B cell (primary cell): ENCODE measurements at regions not wholly inside any gene's neighbourhood (a gene's known extent, or its start where the extent isn't known, plus 50 kb on each side); places are given as distances from the start of the nearest gene placed in this dataset.

Source experiments
- ATAC-seq: fragments of 200-7000 bp; cut with Tn5 transposase; one replicate; pipeline ENCODE4 v1.10.0; 2021; ENCODE audit warnings: low read depth, mild to moderate bottlenecking, moderate number of reproducible peaks, moderate library complexity
- CTCF ChIA-PET: fragments of 350-600 bp; sonication (Branson Sonifier 250); formaldehyde crosslinking; loops from one replicate; lab custom pipeline; 2021; ENCODE audit warnings: antibody characterized with exemption, inconsistent platforms; lab: Charles Lee
- POLR2A ChIA-PET: fragments of 350-600 bp; sonication (Branson Sonifier 250); formaldehyde crosslinking; loops from one replicate; lab custom pipeline; 2021; ENCODE audit warnings: antibody characterized with exemption; lab: Charles Lee
- DNase-seq: peaks from one replicate; pipeline ENCODE4 v3.0.0; 2013
- H2AFZ ChIP-seq: 2 replicates; pipeline ENCODE4 v1.6.1; 2012; ENCODE audit warnings: mild to moderate bottlenecking, low read depth, low read length; ENCODE audit not compliant: insufficient read depth, poor library complexity, severe bottlenecking
- H3K27ac ChIP-seq, 2 donors: 1 replicate in 1 of 2; 2 replicates in 1 of 2; pipeline ENCODE4 v1.5.1; 2012 to 2013; ENCODE audit warnings: low read length in 2 of 2, mild to moderate bottlenecking in 2 of 2, moderate library complexity in 1 of 2
- H3K27me3 ChIP-seq, 4 experiments: fragments of 200-600 bp in 1 of 4; sonication (generic) in 1 of 4; replicated peaks in 1 of 4; 1 replicate in 2 of 4; 2 replicates in 2 of 4; pipeline versions ENCODE4 v1.6.1 to v1.7.0; 2013 to 2016; ENCODE audit warnings: low read length in 3 of 4, mild to moderate bottlenecking in 2 of 4, mixed read lengths in 1 of 4, moderate library complexity in 1 of 4; ENCODE audit not compliant: insufficient read depth in 4 of 4, control insufficient read depth in 3 of 4; ENCODE audit errors: control extremely low read depth in 1 of 4
- H3K36me3 ChIP-seq, 2 experiments: replicated peaks in 1 of 2; 1 replicate in 1 of 2; 2 replicates in 1 of 2; pipeline versions ENCODE4 v1.6.1 to v1.7.1; 2013; ENCODE audit warnings: low read length in 1 of 2; ENCODE audit not compliant: insufficient read depth in 2 of 2, control insufficient read depth in 1 of 2; ENCODE audit errors: control extremely low read depth in 1 of 2, extremely low read depth in 1 of 2
- H3K4me1 ChIP-seq, 2 donors: fragments of 200-600 bp in 1 of 2; sonication (generic) in 1 of 2; 1 replicate in 1 of 2; 2 replicates in 1 of 2; pipeline versions ENCODE4 v1.5.1 to v1.6.1; 2013 to 2017; ENCODE audit warnings: low read length in 2 of 2; ENCODE audit not compliant: control insufficient read depth in 2 of 2, insufficient read depth in 2 of 2
- H3K4me2 ChIP-seq: replicated peaks from 2 replicates; pipeline ENCODE3; 2012; ENCODE audit warnings: mild to moderate bottlenecking, low read depth, low read length; ENCODE audit not compliant: poor library complexity, severe bottlenecking
- H3K4me3 ChIP-seq, 5 experiments: fragments of 200-600 bp in 1 of 5; sonication (generic) in 1 of 5; 1 replicate in 3 of 5; 2 replicates in 2 of 5; pipeline versions ENCODE4 v1.5.1 to v1.7.0; 2011 to 2016; ENCODE audit warnings: low read length in 4 of 5, mild to moderate bottlenecking in 4 of 5, low read depth in 2 of 5, control low read depth in 1 of 5, moderate library complexity in 1 of 5; ENCODE audit not compliant: insufficient read depth in 1 of 5; ENCODE audit errors: control extremely low read depth in 1 of 5, extremely low read depth in 1 of 5
- H3K79me2 ChIP-seq: fragments of 200-600 bp; sonication (generic); one replicate; pipeline ENCODE4 v1.6.0; 2016; ENCODE audit warnings: low read length; ENCODE audit not compliant: control insufficient read depth, insufficient read depth
- H3K9ac ChIP-seq: fragments of 200-600 bp; sonication (generic); 2 replicates; pipeline ENCODE4 v1.6.1; 2017; ENCODE audit warnings: mild to moderate bottlenecking, low read length, moderate library complexity
- H3K9me3 ChIP-seq, 3 donors: one replicate each; pipeline versions ENCODE4 v1.6.1 to v1.7.1; 2013; ENCODE audit warnings: low read length in 2 of 3; ENCODE audit not compliant: control insufficient read depth in 2 of 3, insufficient read depth in 1 of 3; ENCODE audit errors: control extremely low read depth in 1 of 3
- H4K20me1 ChIP-seq: 2 replicates; pipeline ENCODE4 v1.6.0; 2012; ENCODE audit warnings: mild to moderate bottlenecking, low read length; ENCODE audit not compliant: insufficient read depth, control insufficient read depth, poor library complexity, severe bottlenecking
- H3K27ac Mint-ChIP-seq: one replicate; pipeline ENCODE4 v1.8.0; 2021; ENCODE audit warnings: mixed read lengths
- H3K27me3 Mint-ChIP-seq: one replicate; pipeline ENCODE4 v1.8.0; 2021; ENCODE audit warnings: mixed read lengths
- H3K4me1 Mint-ChIP-seq: one replicate; pipeline ENCODE4 v1.8.0; 2021; ENCODE audit warnings: mixed read lengths
- H3K4me3 Mint-ChIP-seq: one replicate; pipeline ENCODE4 v1.8.0; 2021; ENCODE audit warnings: mixed read lengths
- H3K9me3 Mint-ChIP-seq: one replicate; pipeline ENCODE4 v1.8.0; 2022; ENCODE audit warnings: mixed read lengths; ENCODE audit not compliant: insufficient read depth
- CTCF ChIP-seq: fragments of 200-600 bp; IDR thresholded peaks from one replicate; pipeline ENCODE4 v1.8.0; 2022; ENCODE audit warnings: antibody characterized with exemption, mild to moderate bottlenecking
- EZH2 ChIP-seq: IDR thresholded peaks from 2 replicates; pipeline ENCODE4 v1.6.1; 2012; ENCODE audit warnings: borderline replicate concordance, low read depth, mild to moderate bottlenecking, moderate library complexity, low read length; ENCODE audit not compliant: insufficient read depth, poor library complexity, severe bottlenecking
- WGBS: methylation state at CpG from one replicate; pipeline ENCODE4 v1.1.5; 2013; ENCODE audit warnings: missing lambda C conversion rate; ENCODE audit not compliant: insufficient coverage; 5-methylcytosine and 5-hydroxymethylcytosine counted together
- intact Hi-C: fragments of 100-400 bp; cut with micrococcal nuclease; formaldehyde crosslinking; loops from one replicate; pipeline ENCODE4 v1.10.0; 2022

- Histone ChIP-seq H3K9ac (no peak overlapping the region), H4K20me1 (no peaks in the 10 kb centered on the region), H3K9me3 (peaks cover 0 to 2% (median 0%) of the 10 kb centered on the region in 3 donors), H3K4me3 (no peak overlapping the region), H3K36me3 (no peaks in the 10 kb centered on the region), H3K79me2 (peaks cover under 1% of the 10 kb centered on the region), H3K27me3 (no peaks in the 10 kb centered on the region), H3K4me1 (no peaks in the 10 kb centered on the region), H2AFZ (no peak overlapping the region), H3K4me2 (no peak overlapping the region), H3K27ac (no peak overlapping the region)
- TF ChIP-seq CTCF (no peak), EZH2 (no peak)
- no peak for ATAC-seq
- H3K9me3 Mint-ChIP-seq, result no peaks in the 10 kb centered on the region
- H3K27me3 Mint-ChIP-seq, result no peaks in the 10 kb centered on the region
- no peak overlapping the region for H3K27ac Mint-ChIP-seq
- no peaks in the 10 kb centered on the region for H3K4me1 Mint-ChIP-seq
- intact Hi-C loops, result no loop called here
- H3K4me3 Mint-ChIP-seq, result no peak overlapping the region
- CTCF ChIA-PET, result no interaction called here
- DNase-seq, result no peak
- no CpG with 5 or more reads among the region's 2 CpGs for WGBS
- POLR2A ChIA-PET, result no interaction called here
Observed at GRCh38 chr12:46574847-46575246, 202.3 kb upstream of the SLC38A2 start.

DNA sequence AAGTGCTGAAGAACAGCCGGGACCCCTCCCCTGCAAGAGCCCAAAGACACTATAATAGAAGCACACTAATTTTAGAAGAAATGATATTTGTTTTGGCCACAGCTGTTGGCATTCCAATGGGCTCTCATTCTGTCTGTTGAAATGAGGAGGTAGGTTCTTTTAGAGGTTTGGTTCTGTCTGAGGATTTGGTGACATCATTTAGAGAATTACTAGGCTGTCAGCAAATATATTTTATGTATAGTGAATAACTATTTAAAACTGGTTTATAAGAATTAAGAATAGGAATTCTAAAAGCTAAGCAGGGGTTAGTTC, 200.7 kb upstream of the SLC38A2 start:
- Mint-ChIP-seq H3K27me3 (no peaks in the 10 kb centered on the region), H3K27ac (no peak overlapping the region), H3K4me3 (no peak overlapping the region), H3K4me1 (no peaks in the 10 kb centered on the region), H3K9me3 (peaks cover 3% of the 10 kb centered on the region)
- Histone ChIP-seq H3K9me3 (peaks cover 0 to 17% (median 8%) of the 10 kb centered on the region in 3 donors), H4K20me1 (no peaks in the 10 kb centered on the region), H3K4me1 (no peaks in the 10 kb centered on the region), H2AFZ (no peak overlapping the region), H3K36me3 (no peaks in the 10 kb centered on the region), H3K79me2 (peaks cover 12% of the 10 kb centered on the region), H3K9ac (no peak overlapping the region), H3K4me3 (no peak overlapping the region), H3K4me2 (no peak overlapping the region), H3K27ac (no peak overlapping the region), H3K27me3 (no peaks in the 10 kb centered on the region)
- no CpG with 5 or more reads among the region's 1 CpG for WGBS
- POLR2A ChIA-PET, result no interaction called here
- TF ChIP-seq CTCF (no peak), EZH2 (no peak)
- CTCF ChIA-PET, result no interaction called here
- ATAC-seq (no peak), DNase-seq (no peak)
- intact Hi-C loops, result no loop called here
